AG04450 (cell line): ENCODE measurements at regions not wholly inside any gene's neighbourhood (a gene's known extent, or its start where the extent isn't known, plus 50 kb on each side); places are given as distances from the start of the nearest gene placed in this dataset.

Source experiments
- CTCF ChIA-PET: fragments of 300-600, 350-600 bp; formaldehyde crosslinking; extraction: SDS; loops from one replicate; lab custom pipeline; 2022; ENCODE audit warnings: antibody characterized with exemption, inconsistent platforms; lab: Charles Lee
- POLR2A ChIA-PET: fragments of 350-600 bp; formaldehyde crosslinking; extraction: SDS; loops from one replicate; lab custom pipeline; 2021; ENCODE audit warnings: antibody characterized with exemption, inconsistent platforms; lab: Yijun Ruan, JAX
- DNase-seq: peaks from one replicate; pipeline ENCODE4 v3.0.0-alpha.2; 2011; ENCODE audit warnings: low read depth, low spot score
- H3K27ac ChIP-seq: one replicate; pipeline ENCODE4 v1.5.1; 2012; ENCODE audit warnings: low read depth, low read length, control low read depth
- H3K27me3 ChIP-seq: one replicate; pipeline ENCODE4 v1.6.0; 2012; ENCODE audit warnings: low read length; ENCODE audit not compliant: control insufficient read depth, insufficient read depth
- H3K4me3 ChIP-seq: 2 replicates; pipeline ENCODE4 v1.5.1; 2011; ENCODE audit warnings: mild to moderate bottlenecking, low read depth, low read length, control low read depth
- H3K9me3 ChIP-seq: 2 replicates; pipeline ENCODE4 v1.5.1; 2012; ENCODE audit warnings: low read length; ENCODE audit not compliant: control insufficient read depth, insufficient read depth
- CTCF ChIP-seq: IDR thresholded peaks from 2 replicates; pipeline ENCODE4 v1.5.1; 2011; ENCODE audit warnings: low read depth, low read length, control low read depth, inconsistent platforms

GRCh38 chr20:59404749-59405148 lies 104.3 kb downstream of the EDN3 start:
- POLR2A ChIA-PET = no interaction called here
- TF ChIP-seq CTCF = no peak
- Histone ChIP-seq H3K4me3 (no peak overlapping the region), H3K27ac (no peak overlapping the region), H3K27me3 (peaks cover 30% of the 10 kb centered on the region), H3K9me3 (no peaks in the 10 kb centered on the region)
- DNase-seq = no peak
- CTCF ChIA-PET = no interaction called here

- POLR2A ChIA-PET = no interaction called here
- Histone ChIP-seq H3K4me3 (no peak overlapping the region), H3K27ac (no peak overlapping the region), H3K27me3 (peaks cover 26% of the 10 kb centered on the region), H3K9me3 (no peaks in the 10 kb centered on the region)
- DNase-seq = no peak
- CTCF ChIA-PET = no interaction called here
- TF ChIP-seq CTCF = no peak
Measured at GRCh38 chr20:59405226-59406200, 105.1 kb downstream of the EDN3 start.

- POLR2A ChIA-PET = no interaction called here
- H3K4me3 ChIP-seq = no peak overlapping the region
- no peak for DNase-seq
- no peaks in the 10 kb centered on the region; the same call in 1 of the 2 replicates for H3K9me3 ChIP-seq
- CTCF ChIA-PET = no interaction called here
- TF ChIP-seq CTCF = no peak
- H3K27me3 ChIP-seq = peaks cover 25% of the 10 kb centered on the region
- no peak overlapping the region for H3K27ac ChIP-seq
Measured at GRCh38 chr20:59406446-59406845, 106.0 kb downstream of the EDN3 start.

GRCh38 chr20:59411170-59411569 lies 110.8 kb downstream of the EDN3 start:
- H3K27ac ChIP-seq = no peak overlapping the region
- H3K27me3 ChIP-seq = peaks cover 4% of the 10 kb centered on the region
- POLR2A ChIA-PET = no interaction called here
- TF ChIP-seq CTCF = no peak
- CTCF ChIA-PET = no interaction called here
- H3K9me3 ChIP-seq = no peaks in the 10 kb centered on the region; the same call in 1 of the 2 replicates
- DNase-seq = no peak
- no peak overlapping the region for H3K4me3 ChIP-seq

GRCh38 chr20:59411589-59411988 lies 111.2 kb downstream of the EDN3 start:
- Histone ChIP-seq H3K9me3 (no peaks in the 10 kb centered on the region; the same call in 1 of the 2 replicates), H3K4me3 (no peak overlapping the region), H3K27ac (no peak overlapping the region), H3K27me3 (peaks cover 3% of the 10 kb centered on the region)
- ChIA-PET POLR2A (no interaction called here), CTCF (no interaction called here)
- no peak for DNase-seq
- TF ChIP-seq CTCF = no peak
